ENCODE measurements at regions not wholly inside any gene's neighbourhood (a gene's known extent, or its start where the extent isn't known, plus 50 kb on each side); places are given as distances from the start of the nearest gene placed in this dataset.

GRCh38 chr20:39342463-39342862, 380.3 kb downstream of the DHX35 start:
- Histone ChIP-seq H3K27me3 (no peaks in the 10 kb centered on the region), H3K4me1 (no peaks in the 10 kb centered on the region), H3K9me3 (no peaks in the 10 kb centered on the region), H3K4me3 (no peak overlapping the region), H3K27ac (no peak overlapping the region), H3K36me3 (no peaks in the 10 kb centered on the region)
- DNase-seq (ENCODE audit: low spot score in 2 of 2): no peak
- WGBS: 11% methylated on average over 1 of the region's 1 CpG
- TF ChIP-seq EP300 (IDR thresholded peaks at IDR 0.05): no peak
- TF ChIP-seq, protein P1, sequence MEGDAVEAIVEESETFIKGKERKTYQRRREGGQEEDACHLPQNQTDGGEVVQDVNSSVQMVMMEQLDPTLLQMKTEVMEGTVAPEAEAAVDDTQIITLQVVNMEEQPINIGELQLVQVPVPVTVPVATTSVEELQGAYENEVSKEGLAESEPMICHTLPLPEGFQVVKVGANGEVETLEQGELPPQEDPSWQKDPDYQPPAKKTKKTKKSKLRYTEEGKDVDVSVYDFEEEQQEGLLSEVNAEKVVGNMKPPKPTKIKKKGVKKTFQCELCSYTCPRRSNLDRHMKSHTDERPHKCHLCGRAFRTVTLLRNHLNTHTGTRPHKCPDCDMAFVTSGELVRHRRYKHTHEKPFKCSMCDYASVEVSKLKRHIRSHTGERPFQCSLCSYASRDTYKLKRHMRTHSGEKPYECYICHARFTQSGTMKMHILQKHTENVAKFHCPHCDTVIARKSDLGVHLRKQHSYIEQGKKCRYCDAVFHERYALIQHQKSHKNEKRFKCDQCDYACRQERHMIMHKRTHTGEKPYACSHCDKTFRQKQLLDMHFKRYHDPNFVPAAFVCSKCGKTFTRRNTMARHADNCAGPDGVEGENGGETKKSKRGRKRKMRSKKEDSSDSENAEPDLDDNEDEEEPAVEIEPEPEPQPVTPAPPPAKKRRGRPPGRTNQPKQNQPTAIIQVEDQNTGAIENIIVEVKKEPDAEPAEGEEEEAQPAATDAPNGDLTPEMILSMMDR (IDR thresholded peaks at IDR 0.05): no peak
- TF ChIP-seq POLR2AphosphoS5 (IDR thresholded peaks at IDR 0.05): no peak
- TF ChIP-seq POLR2A (IDR thresholded peaks at IDR 0.05): no peak

- H3K4me1 ChIP-seq: no peaks in the 10 kb centered on the region
- H3K4me3 ChIP-seq: no peak overlapping the region
- DNase-seq (ENCODE audit: low spot score in 2 of 2): no peak
- TF ChIP-seq POLR2AphosphoS5 (IDR thresholded peaks at IDR 0.05) (no peak), EP300 (IDR thresholded peaks at IDR 0.05) (no peak), POLR2A (IDR thresholded peaks at IDR 0.05) (no peak)
- TF ChIP-seq, protein P1 (IDR thresholded peaks at IDR 0.05): no peak
- H3K27ac ChIP-seq: no peak overlapping the region
- 72% methylated on average over 6 of the region's 6 CpGs for WGBS
- H3K36me3 ChIP-seq: no peaks in the 10 kb centered on the region
- no peaks in the 10 kb centered on the region for H3K27me3 ChIP-seq
- H3K9me3 ChIP-seq: no peaks in the 10 kb centered on the region
Measured at GRCh38 chr20:39338469-39339376, 376.6 kb downstream of the DHX35 start.

DNA sequence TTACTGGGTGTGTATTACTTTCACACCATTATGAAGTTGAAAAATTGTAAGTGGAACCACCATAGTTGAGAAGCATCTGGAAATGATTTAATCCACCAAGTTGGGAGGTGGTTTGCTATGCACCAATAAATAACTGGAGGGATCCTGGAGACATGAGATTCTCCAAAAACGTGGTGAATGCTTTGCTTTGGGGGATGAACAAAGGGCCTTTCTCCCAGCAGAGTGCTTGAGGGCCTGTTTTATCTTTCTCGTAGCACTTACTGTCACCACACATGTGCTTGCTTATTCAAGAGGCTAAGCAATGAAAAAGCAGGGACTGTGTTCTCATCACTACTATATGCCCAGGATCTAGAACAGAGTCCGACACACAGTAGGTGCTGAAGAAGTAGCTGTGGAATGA, 371.1 kb downstream of the DHX35 start:
- H3K27me3 ChIP-seq: no peaks in the 10 kb centered on the region
- no peak for DNase-seq (ENCODE audit: low spot score in 2 of 2)
- H3K4me1 ChIP-seq: no peaks in the 10 kb centered on the region
- H3K27ac ChIP-seq: no peak overlapping the region
- H3K4me3 ChIP-seq: no peak overlapping the region
- WGBS: 63% methylated on average over 3 of the region's 3 CpGs
- H3K36me3 ChIP-seq: no peaks in the 10 kb centered on the region
- H3K9me3 ChIP-seq: no peaks in the 10 kb centered on the region
- TF ChIP-seq POLR2AphosphoS5 (IDR thresholded peaks at IDR 0.05): no peak

- TF ChIP-seq POLR2A (IDR thresholded peaks at IDR 0.05) (no peak), POLR2AphosphoS5 (IDR thresholded peaks at IDR 0.05) (no peak), EP300 (IDR thresholded peaks at IDR 0.05) (no peak)
- TF ChIP-seq, protein P1 (IDR thresholded peaks at IDR 0.05): no peak
- no peaks in the 10 kb centered on the region for H3K27me3 ChIP-seq
- no peaks in the 10 kb centered on the region for H3K9me3 ChIP-seq
- WGBS: 64% methylated on average over 4 of the region's 4 CpGs
- peaks cover 13% of the 10 kb centered on the region for H3K4me1 ChIP-seq
- no peak for DNase-seq (ENCODE audit: low spot score in 2 of 2)
- no peak overlapping the region for H3K27ac ChIP-seq
- no peaks in the 10 kb centered on the region for H3K36me3 ChIP-seq
- no peak overlapping the region for H3K4me3 ChIP-seq
Measured at GRCh38 chr20:39328347-39328746, 366.2 kb downstream of the DHX35 start.

DNA sequence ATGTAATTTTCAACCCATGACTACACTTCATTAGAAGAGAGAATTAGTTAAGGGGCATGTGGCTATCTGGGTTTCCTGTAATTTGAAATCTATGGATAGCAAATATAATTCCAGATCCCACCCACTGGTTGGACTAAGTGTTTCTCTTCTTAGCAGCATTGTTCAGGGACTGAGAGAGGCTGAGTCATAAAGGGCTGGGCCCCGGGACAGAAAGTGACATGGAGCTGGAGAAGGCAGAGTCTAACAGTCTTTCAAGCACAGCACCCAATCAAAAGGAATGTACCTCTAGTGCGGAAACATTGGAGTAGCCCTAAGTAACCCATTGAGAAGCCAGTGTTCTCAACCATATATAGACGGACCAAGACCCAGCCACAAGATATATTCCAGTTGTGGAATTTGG, 363.9 kb downstream of the DHX35 start:
- Histone ChIP-seq H3K27me3 (no peaks in the 10 kb centered on the region), H3K4me1 (peaks cover 13% of the 10 kb centered on the region), H3K36me3 (no peaks in the 10 kb centered on the region), H3K9me3 (no peaks in the 10 kb centered on the region), H3K4me3 (no peak overlapping the region), H3K27ac (no peak overlapping the region)
- WGBS: 59% methylated on average over 3 of the region's 3 CpGs
- TF ChIP-seq EP300 (IDR thresholded peaks at IDR 0.05) (no peak), POLR2AphosphoS5 (IDR thresholded peaks at IDR 0.05) (no peak), POLR2A (IDR thresholded peaks at IDR 0.05) (no peak)
- TF ChIP-seq, protein P1 (IDR thresholded peaks at IDR 0.05): no peak
- DNase-seq (ENCODE audit: low spot score in 2 of 2): no peak
